GM12873 (cell line): ENCODE measurements at regions not wholly inside any gene's neighbourhood (a gene's known extent, or its start where the extent isn't known, plus 50 kb on each side); places are given as distances from the start of the nearest gene placed in this dataset.

Experiments used
- TF ChIP-seq, protein P1 (sequence below): IDR thresholded peaks from 2 replicates; pipeline ENCODE4 v1.5.1; 2012; ENCODE audit warnings: low read depth, mild to moderate bottlenecking, moderate library complexity, low read length, control low read depth; ENCODE audit not compliant: insufficient read depth; ENCODE audit errors: missing control alignments

DNA sequence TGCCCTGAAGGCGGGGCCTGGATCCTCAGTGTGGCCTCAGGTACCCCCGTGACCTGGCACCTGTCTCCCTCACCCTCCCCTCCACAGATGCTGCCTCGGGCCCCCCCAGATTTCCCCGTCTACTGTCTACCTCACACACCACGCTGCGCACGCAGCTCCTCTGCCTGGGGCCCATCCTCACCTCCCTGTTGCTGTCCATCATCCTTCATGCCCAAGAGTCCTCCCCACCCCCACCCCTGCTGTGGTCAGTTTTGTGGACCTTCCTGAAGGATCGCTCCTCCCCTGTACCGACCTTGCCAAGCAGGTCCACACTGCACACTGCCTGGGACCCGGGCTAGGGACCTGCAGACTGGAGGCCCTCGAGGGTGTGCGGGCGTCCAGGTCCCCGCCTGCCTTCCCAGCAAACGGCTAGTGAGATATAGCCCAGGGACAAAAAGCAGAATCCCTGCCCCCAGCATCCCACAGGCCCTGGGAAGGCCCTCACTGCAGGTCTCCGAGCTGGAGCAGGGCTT, 197.4 kb upstream of the DIO3 start:
- TF ChIP-seq, protein P1, sequence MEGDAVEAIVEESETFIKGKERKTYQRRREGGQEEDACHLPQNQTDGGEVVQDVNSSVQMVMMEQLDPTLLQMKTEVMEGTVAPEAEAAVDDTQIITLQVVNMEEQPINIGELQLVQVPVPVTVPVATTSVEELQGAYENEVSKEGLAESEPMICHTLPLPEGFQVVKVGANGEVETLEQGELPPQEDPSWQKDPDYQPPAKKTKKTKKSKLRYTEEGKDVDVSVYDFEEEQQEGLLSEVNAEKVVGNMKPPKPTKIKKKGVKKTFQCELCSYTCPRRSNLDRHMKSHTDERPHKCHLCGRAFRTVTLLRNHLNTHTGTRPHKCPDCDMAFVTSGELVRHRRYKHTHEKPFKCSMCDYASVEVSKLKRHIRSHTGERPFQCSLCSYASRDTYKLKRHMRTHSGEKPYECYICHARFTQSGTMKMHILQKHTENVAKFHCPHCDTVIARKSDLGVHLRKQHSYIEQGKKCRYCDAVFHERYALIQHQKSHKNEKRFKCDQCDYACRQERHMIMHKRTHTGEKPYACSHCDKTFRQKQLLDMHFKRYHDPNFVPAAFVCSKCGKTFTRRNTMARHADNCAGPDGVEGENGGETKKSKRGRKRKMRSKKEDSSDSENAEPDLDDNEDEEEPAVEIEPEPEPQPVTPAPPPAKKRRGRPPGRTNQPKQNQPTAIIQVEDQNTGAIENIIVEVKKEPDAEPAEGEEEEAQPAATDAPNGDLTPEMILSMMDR: no peak

DNA sequence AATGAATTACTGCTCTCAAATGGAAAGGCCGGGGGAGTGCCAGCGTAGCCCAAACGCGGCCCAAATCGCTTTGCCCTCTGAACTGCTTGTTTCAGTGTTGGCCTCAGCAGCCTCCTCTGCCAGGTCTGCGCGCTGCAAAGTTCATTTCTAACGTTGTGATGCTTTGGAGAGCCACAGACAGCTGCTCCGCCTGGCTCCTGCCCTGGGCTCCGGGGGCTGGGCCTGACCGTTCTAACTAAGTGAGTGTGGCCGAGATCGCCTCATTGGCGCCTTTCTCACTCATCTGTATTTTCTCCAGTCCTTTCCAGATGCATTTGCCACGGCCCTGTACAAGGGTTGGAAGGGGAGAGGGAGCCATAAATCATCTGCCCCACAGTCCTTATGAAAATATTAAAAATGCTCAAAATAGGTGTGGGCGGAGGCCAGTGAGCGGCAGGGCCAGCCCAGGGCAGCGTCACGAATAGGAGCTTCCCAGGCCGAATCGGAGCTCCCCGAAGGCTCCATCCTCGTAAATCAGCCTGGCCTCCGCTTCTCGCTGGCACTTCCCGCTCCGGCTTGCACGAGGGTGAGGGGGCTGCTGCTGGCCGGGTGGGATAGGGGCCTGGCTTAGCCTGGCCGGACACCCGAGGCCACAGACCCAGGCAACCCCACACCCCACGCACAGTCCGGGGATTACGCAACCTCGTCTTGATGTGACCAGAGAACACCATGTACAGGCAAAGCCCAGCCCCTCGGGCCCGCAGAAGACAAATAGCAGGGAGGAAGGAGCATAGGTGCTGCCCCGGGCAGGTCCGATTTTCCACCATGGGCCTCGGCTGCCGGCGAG, 196.6 kb upstream of the DIO3 start:
- TF ChIP-seq, protein P1: no peak

DNA sequence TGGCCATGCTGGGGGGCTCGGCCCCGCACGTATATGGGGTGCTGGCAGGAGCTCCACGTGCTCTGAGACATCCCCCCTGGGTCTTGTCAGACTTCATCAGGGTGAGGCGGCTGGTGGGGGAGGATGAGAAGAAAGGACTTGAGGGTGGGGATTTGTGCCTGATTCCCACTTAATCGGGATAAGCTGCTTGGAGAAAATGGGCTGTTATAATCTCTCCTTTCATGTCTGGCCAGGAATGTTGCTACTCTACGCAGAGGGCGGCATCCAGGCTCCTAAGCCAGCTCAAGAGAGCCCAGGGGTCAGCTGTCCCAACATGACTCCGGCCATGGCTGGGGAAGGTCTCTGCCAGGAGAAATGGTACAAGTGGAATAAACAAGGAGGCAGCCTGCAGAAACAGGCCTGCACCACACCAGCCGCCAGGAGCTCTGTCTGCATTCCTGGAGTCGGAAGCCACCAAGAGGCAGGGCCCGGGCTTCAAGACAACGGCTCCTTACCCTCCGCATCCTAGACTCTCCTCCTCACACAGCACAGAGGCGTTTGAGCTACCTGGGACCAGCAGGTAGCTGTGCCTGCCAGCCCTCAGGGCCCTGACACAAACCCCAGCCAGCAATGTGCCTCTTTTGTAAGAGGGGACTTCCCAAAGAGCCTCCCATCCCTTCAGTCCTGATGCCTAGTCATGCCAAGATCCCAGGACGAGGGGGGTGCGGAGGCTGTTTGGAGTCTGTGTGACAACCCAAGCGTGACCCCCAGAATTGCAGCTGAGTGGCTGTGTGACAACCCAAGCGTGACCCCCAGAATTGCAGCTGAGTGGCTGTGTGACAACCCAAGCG, 195.8 kb upstream of the DIO3 start:
- TF ChIP-seq, protein P1: no peak

GRCh38 chr14:101367421-101368261, 193.7 kb upstream of the DIO3 start:
- TF ChIP-seq, protein P1: no peak

GRCh38 chr14:101368629-101369028, 192.7 kb upstream of the DIO3 start:
- TF ChIP-seq, protein P1: no peak

GRCh38 chr14:101369194-101369915, 191.9 kb upstream of the DIO3 start:
- TF ChIP-seq, protein P1: no peak
